ENCODE measurements at regions not wholly inside any gene's neighbourhood (a gene's known extent, or its start where the extent isn't known, plus 50 kb on each side); places are given as distances from the start of the nearest gene placed in this dataset.

DNA sequence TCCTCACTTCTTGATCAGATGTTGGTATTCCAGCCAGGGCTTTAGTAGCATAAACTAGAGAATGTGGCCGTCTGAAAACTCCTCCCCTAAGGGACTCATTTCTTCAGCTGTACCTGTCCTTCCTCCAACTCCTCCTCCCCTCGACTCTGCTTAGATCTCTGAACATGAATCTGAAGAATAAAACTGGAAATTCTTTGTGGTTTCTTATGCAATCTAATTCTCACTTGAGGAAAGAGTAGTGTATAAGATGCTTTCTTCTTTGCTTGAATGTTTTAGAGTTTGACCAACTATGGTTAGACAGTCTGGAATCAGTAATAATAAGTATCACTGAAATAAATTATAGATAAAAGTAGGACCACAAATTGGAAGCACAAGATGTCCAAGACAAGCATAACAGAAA lies 128.5 kb downstream of the LRRC70 start:
- no peak for TF ChIP-seq EZH2 (IDR thresholded peaks at IDR 0.05; ENCODE audit: borderline replicate concordance, low read length)
- TF ChIP-seq, protein P1, sequence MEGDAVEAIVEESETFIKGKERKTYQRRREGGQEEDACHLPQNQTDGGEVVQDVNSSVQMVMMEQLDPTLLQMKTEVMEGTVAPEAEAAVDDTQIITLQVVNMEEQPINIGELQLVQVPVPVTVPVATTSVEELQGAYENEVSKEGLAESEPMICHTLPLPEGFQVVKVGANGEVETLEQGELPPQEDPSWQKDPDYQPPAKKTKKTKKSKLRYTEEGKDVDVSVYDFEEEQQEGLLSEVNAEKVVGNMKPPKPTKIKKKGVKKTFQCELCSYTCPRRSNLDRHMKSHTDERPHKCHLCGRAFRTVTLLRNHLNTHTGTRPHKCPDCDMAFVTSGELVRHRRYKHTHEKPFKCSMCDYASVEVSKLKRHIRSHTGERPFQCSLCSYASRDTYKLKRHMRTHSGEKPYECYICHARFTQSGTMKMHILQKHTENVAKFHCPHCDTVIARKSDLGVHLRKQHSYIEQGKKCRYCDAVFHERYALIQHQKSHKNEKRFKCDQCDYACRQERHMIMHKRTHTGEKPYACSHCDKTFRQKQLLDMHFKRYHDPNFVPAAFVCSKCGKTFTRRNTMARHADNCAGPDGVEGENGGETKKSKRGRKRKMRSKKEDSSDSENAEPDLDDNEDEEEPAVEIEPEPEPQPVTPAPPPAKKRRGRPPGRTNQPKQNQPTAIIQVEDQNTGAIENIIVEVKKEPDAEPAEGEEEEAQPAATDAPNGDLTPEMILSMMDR (IDR thresholded peaks at IDR 0.05; ENCODE audit: low read length) = no peak

Data from OCI-LY1 (cell line).